ENCODE measurements at regions not wholly inside any gene's neighbourhood (a gene's known extent, or its start where the extent isn't known, plus 50 kb on each side); places are given as distances from the start of the nearest gene placed in this dataset.
A peak's percentile ranks its signal among the peaks of the same experiment; 100 is the strongest.
"Not testable (repeated sequence)": the region's sequence is repeated elsewhere in the genome, so short reads cannot be mapped to it uniquely, and the experiment has no call there.

DNA sequence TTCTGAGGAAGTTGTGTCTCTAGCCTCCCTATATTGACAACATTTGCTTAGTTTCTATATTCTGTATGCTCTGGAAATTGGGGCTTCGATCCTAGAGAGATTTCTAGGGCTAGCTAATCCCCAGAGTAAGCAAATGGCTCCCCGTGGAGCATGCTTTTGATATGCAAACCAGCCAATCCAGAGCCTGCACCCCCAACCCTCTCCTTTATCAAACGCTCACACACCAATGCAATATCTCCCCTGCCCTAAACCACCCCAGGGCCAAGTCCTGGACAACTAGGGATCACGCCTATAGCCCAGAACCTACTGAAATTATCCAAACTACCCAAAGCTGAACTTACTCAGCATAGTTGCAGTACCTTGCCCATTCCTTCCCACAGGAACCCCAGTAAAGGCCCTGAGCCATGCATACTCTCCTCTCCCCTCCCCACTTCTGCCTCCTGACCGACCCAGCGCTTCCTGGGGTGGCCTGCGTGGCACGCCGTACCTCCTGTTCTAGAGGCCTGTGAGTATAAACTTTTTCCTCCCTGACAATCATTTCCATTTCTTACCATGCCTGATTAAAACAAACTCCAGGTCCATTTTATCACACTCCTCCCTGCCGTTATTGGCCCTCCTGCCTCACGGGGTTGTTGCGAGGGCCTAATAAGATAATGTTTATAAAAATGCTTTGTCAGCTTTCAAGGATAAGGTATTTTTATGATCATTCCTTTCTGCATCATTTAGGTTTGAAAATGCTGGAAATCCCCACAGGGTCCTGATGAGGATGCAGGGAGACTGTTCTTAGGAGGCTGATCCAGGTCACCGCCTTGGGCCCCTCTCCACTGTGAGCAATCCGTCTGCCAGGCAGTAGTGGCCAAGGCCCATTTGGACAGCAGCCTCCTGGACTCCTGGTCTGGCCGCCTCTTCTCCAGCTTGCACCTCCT is 102.7 kb downstream of the TENT5C start:
- no peak for DNase-seq

DNA sequence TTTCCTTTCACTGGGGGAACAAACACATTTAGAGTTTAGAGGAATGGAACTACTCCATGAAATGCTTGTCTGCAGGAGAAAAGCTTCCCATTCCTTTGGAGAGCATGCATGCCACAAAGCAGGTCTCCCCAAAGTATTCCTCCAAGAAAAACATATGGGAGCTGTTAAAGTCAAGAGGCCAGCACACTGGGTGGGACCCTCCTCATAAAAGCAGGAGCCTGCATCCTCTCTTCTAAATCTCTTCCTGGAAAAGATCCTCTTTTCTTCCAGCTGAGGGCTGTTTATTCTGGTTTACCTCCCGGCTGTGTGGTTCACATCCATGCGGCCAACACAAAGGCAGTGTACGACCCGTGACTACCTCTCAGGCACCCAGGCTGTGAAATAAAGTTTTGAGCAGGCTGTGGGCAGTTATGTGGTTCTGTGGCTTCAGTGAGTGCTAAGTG is 103.4 kb downstream of the TENT5C start:
- DNase-seq = no peak

GRCh38 chr1:117710710-117711109 is 104.9 kb downstream of the TENT5C start:
- DNase-seq = no peak

DNA sequence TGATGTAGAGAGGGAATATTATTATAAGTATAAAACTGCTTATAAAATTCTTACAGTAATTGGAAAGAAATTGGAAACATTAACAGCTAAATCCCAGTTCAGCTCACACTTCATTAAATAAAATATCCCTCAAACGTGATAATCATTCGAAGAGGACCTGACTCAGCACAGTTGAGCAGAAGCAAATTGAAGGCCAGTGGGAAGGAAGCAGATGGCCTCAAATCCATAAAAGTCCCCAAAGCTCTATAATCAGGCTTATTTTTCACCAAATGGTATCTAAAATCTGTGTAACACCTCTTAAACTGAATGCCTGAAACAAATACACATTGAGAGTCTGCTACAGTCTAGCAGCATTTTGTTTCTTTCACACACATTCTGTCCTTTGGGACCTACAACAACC is 106.8 kb downstream of the TENT5C start:
- no peak for DNase-seq

DNA sequence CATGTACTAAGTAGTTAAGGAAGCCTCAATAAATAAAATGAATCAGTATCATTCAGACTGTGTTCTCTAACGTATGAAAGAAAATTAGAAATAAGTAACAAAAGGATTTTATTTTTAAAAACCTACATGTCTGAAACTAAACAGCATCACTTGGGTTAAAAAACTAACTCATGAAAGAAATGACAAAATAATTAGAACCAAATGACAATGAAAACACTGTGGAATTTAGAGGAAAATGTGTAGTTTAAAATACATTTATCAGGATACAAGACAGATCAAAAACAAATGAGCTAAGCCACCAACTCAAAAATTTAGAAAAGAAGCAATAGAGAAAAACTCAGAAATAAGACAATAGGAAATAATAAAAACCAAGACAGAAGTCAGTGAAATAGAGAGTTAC is 108.7 kb downstream of the TENT5C start:
- no peak for DNase-seq

DNA sequence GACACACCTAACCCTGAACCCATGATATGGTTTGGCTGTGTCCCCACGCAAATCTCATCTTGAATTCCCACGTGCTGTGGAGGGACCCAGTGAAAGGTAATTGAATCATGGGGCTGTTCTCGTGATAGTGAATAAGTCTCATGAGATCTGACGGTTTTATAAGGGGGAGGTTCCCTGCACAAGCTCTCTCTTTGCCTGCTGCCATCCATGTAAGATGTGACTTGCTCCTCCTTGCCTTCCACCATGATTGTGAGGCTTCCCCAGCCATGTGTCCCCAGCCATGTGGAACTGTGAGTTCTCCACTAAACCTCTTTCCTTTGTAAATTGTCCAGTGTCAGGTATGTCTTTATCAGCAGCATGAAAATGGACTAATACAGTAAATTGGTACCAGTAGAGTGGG is 110.2 kb downstream of the TENT5C start:
- not testable (repeated sequence) for DNase-seq

GRCh38 chr1:117717980-117718379 is 112.1 kb downstream of the TENT5C start:
- not testable (repeated sequence) for DNase-seq

GRCh38 chr1:117718596-117718995 is 112.7 kb downstream of the TENT5C start:
- not testable (repeated sequence) for DNase-seq

DNA sequence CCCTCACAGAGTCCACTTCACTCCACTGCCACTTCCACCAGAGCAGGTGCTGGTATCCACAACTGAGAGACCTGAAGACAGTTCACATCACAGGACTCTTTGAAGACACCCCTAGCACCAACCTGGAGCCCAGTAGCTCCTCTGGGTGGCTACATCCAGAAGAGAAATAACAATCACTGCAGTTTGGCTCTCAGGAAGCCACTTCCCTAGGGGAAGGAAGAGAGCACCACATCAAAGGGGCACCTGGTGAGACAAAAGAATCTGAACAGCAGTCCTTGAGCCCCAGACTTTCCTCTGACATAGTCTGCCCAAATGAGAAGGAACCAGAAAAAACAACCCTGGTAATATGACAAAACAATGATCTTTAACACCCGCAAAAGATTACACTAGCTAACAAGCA is 113.2 kb downstream of the TENT5C start:
- no peak for DNase-seq

DNA sequence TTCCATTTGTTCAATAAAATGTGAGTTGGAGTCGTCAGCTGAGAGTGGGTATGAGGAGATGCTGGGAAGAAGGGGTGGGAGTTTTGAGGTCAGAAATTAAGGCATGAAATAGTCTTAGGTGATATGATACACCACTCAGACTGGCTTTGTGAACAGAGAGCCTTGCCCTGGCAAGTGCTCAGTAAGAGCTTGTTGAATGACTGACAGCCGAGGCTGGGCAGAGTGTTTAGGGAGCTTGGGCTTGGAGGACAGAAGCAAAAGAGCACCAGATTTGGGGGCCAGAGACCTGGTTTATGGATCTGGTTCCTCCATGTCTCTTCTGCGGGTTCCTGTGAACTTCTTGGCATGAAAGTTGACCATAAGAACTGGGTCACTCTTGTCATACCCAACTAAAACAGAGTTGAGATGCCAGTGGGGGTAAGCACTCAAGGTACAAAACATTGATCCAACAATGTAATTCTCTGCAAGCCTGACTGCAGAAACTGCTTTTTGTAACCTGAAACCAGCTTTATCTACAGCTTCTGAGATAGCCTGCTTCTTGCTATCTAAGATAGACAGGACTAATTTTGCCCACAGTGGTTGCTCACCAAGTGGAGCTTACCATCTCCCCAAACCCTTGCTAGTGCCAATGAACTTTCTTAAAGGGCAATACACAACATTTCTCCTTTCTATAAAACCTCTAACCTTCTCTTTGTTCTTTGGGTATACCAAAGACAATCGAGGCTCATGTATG is 126.4 kb downstream of the TENT5C start:
- no peak for DNase-seq

DNA sequence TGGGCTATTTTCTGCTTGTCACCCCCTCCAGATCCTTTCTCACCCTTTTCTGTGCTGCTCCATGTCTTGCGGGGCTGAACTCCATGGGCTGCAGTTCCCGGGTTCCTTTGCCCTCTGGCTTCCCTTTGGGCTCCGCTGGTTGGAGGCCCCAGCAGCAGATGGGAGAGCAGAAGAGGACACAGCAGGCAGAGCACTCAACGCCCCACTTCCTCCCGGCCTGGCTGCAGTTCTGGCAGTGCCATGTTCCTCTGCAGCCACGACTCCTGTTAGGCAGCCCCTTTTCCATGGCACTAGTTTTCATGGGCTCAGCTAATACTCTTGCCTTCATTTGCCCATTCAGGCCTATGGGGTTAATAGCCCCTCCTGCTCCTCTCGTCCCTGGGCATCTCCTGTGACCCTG is 127.1 kb downstream of the TENT5C start:
- no peak for DNase-seq

- no peak for DNase-seq
These were observed 128.6 kb downstream of the TENT5C start for GRCh38 chr1:117734403-117734802.

DNA sequence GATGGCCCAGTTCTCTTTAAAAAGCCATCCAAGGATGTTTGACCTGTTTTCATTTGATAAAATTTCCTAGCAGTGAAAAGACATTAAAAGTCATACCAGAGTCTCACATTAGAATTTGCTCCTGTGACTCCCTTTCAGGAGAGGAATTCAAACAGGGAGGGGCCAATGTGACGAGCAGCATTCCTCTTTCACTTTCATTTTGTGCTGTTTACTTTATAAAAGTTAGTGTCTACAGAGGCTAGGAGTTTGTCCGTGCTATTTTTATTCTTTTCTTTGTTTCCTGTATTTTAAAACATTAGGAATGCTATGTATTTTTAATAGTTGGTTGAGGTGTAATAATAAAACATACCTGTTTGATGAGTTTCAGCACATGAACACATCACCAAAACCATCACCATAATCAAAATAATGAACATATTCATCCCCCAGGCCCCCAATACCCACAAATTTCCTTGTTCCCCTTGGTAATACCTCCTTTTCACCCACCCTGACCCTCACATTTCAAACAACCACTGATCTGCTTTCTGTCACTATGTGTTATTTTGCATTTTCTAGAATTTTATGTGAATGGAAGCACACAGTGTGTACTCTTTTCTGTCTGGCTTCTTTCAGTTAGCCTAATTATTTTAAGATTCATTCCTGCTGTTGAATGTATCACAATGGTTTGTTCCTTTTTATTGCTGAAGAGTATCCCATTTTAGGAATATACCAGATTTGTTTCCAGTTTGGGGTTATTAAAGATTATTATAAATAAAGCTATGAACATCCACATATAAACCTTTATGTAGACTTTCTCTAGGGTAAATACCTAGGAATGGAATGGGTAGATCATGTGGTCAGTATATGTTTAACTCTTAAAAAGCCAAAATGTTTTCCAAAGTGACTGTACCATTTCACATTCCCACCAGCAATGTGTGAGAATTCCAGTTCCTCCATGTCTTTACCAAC is 129.5 kb downstream of the TENT5C start:
- DNase-seq = no peak

DNA sequence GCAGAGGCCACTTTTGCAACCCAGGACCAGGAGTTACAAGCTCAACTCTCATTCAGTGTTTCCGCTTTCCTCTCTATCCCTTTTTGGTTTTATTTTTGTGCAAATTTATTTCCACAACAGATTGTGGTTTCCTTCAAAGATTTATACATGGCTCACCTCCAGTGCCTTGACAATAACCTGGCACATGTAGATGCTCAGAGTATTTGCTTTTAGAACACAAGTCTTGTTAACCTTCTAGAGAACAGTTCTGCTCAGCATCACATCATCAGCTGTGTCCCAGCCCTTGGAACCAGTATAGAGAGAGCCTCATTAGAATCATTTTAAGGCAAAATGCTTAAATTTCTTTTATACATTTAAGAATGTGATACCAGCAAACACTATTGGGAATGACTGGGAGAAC is 133.7 kb downstream of the TENT5C start:
- no peak for DNase-seq

GRCh38 chr1:117740496-117740895 is 134.6 kb downstream of the TENT5C start:
- DNase-seq = no peak

DNA sequence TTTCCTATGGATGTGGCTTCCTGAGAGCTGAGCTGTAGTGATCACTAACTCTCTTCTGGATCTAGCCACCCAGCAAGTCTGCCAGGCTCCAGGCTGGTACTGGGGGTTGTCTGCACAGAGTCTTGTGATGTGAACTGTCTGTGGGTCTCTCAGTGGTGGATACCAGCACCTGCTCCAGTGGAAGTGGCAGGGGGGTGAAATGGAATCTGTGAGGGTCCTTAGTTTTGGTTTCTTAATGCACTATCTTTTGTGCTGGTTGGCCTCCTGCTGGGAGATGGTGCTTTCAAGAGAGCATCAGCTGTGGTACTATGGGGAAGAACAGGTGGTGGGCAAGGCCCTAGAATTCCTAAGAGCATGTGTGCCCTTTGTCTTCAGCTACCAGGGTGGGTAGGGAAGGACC is 140.7 kb downstream of the TENT5C start:
- DNase-seq = not testable (repeated sequence)

DNA sequence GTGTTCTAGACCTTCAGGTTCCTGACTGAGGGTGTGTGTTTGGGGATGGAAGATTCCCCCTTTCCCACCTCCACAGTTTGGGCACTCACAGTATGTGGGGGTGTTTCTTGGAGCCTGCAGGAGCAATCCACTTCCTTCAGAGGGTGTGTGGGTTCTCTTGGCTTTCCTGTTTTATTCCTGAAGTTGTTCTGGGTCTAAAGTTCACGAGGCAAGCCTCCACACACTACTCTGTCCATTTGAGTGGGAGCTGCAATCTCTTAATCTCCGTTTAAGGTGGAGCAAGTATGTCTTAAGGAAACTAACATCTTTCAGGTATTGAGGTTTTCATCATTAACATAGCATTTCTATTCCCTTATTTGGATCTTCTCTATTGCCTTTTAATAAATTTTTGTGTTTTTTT is 141.8 kb downstream of the TENT5C start:
- DNase-seq = no peak

GRCh38 chr1:117751321-117751720 is 145.5 kb downstream of the TENT5C start:
- no peak for DNase-seq

DNA sequence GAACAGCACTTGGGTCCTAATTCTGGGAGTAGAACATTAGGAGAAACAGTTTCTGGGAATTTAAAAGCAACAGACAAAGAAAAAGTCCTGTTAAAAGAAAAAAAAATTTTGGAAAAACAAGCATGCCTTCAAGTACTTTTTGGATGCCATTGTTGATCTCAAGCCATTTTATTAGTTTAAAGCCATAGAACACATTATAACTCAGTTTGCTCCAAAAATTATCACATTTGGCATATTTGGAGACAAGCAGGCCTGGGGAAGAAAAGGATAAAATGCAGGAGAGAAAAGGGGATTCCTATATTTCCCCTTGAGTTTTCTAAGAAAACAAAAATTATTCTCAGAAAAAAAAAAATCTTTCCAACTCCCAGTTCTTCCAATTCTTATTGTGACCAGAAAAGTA is 146.8 kb downstream of the TENT5C start:
- no peak for DNase-seq

- DNase-seq = no peak
These were observed 147.4 kb downstream of the TENT5C start for GRCh38 chr1:117753232-117753631.

DNA sequence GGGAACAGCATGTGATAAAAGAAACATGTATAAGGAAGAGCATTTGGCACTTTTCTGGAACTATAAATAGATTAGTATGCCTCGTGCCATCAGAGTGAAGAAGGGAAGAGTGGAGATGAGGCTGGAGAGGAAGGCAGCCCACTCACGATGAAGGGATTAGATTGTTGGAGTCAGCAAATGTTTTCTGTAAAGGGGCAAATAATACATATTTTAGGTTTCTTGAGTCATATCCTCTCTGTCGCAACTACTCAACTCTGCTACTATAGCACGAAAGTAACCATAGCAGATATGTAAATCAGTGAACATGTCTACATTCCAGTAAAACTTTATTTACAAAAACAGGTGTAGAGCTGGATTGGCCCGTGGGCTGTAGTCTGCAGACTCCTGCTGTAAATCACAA is 147.8 kb downstream of the TENT5C start:
- no peak for DNase-seq

GRCh38 chr1:117754061-117754969 is 148.5 kb downstream of the TENT5C start:
- DNase-seq = peak; percentile 59
